ENCODE measurements at regions not wholly inside any gene's neighbourhood (a gene's known extent, or its start where the extent isn't known, plus 50 kb on each side); places are given as distances from the start of the nearest gene placed in this dataset.

DNA sequence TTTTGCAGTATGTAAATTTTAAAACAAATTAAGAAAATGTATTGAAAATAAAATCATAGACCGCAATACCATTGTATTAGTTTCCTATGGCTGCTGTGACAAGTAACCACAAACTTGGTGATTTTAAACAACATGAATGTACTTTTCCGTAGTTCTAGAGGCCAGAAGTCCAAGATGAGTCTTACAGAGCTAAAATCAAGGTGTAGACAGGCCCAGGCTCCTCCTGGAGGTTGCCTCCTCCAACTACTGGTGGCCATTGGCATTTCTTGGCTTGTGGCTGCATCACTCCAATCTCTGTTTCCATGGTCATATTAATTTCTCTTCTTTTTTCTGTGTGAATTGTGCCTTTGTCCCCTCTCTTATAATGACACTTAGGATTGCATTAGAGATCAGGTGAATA is 59.2 kb upstream of the ETAA1 start:
- Histone ChIP-seq H3K9me3 (peaks cover 0 to 12% (median 0%) of the 10 kb centered on the region in 11 donors), H3K4me3 (no peak overlapping the region), H3K4me1 (peaks cover 0 to 13% (median 0%) of the 10 kb centered on the region in 9 donors), H3K36me3 (no peaks in the 10 kb centered on the region), H3K27me3 (peaks cover 0 to 5% (median 0%) of the 10 kb centered on the region in 7 donors), H3K27ac (no peak overlapping the region)
- 81 to 89% methylated on average over 2 of the region's 2 CpGs for WGBS, 2 donors
- DNase-seq (no peak), ATAC-seq (no peak)
- intact Hi-C loops (cut with DNase I): no loop called here
- TF ChIP-seq, protein P1, sequence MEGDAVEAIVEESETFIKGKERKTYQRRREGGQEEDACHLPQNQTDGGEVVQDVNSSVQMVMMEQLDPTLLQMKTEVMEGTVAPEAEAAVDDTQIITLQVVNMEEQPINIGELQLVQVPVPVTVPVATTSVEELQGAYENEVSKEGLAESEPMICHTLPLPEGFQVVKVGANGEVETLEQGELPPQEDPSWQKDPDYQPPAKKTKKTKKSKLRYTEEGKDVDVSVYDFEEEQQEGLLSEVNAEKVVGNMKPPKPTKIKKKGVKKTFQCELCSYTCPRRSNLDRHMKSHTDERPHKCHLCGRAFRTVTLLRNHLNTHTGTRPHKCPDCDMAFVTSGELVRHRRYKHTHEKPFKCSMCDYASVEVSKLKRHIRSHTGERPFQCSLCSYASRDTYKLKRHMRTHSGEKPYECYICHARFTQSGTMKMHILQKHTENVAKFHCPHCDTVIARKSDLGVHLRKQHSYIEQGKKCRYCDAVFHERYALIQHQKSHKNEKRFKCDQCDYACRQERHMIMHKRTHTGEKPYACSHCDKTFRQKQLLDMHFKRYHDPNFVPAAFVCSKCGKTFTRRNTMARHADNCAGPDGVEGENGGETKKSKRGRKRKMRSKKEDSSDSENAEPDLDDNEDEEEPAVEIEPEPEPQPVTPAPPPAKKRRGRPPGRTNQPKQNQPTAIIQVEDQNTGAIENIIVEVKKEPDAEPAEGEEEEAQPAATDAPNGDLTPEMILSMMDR (IDR thresholded peaks at IDR 0.05): no peak

DNA sequence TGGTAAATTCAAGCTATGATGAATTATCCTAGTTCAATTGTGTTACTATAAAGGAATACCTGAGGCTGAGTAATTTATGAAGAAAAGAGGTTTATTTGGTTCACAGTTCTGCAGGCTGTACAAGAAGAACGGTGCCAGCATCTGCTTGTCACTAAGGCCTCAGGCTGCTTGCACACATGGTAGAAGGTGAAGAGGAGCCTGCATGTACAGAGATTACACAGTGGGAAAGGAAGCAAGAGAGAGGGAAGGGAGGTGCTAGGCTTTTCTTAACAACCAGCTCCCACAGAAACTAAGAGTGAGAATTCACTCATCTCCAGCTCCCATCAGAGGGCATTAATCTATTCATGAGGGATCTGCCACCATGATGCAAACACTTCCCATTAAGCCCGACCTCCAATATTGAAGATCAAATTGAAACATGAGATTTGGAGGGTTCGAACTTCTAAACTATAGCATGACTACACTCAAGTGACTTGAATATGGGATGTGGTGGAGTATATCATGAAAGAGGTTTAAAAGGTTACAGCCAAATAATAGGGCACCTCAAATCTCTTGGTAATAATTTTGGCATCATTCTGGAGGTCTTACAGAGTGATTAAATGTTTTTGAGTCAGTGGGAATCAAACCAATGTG is 58.4 kb upstream of the ETAA1 start:
- peaks cover 0 to 13% (median 0%) of the 10 kb centered on the region in 9 donors for H3K4me1 ChIP-seq

DNA sequence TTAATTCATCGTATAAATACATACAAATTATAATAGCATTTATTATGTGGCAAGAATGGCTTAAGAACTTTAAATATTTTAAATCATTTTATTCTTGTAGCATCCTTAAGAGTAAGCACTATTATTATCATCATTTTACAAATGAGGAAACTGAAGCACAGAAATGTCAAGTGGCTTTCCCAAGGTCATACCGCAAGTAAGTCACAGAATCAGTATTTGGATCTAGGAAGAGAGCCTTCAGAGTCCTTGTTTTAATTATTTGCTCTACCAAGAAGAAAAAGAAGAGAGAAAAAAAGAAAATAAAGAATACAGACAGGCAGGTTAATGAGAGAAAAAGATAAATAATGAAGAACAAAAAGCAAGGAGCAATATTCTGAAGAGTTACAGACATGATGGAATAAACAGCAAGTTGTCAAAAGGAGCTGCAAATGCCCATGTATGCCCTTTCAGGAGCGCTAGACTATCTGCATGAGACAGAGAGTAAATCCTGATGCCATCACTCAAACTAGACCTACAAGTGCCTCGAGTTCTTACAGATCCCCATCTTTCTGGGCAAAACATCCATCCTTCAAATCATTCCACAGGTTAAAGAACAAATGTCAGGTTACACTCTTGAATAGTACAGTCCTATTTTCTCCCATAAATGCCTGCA is 57.8 kb upstream of the ETAA1 start:
- ATAC-seq: no peak
- H3K27me3 ChIP-seq: peaks cover 0 to 5% (median 0%) of the 10 kb centered on the region in 7 donors
- 58 to 64% methylated on average over 4 of the region's 4 CpGs for WGBS, 2 donors
- DNase-seq: no peak
- H3K36me3 ChIP-seq: no peaks in the 10 kb centered on the region
- peaks cover 0 to 12% (median 0%) of the 10 kb centered on the region in 11 donors for H3K9me3 ChIP-seq
- peaks cover 0 to 13% (median 0%) of the 10 kb centered on the region in 9 donors for H3K4me1 ChIP-seq
- no peak overlapping the region for H3K4me3 ChIP-seq
- TF ChIP-seq, protein P1 (IDR thresholded peaks at IDR 0.05): no peak
- intact Hi-C loops (cut with DNase I): no loop called here
- no peak overlapping the region for H3K27ac ChIP-seq

More for the DNA sequence above, 58.4 kb upstream of the ETAA1 start:
- H3K27me3 ChIP-seq: peaks cover 0 to 5% (median 0%) of the 10 kb centered on the region in 7 donors
- H3K27ac ChIP-seq: no peak overlapping the region
- TF ChIP-seq, protein P1 (IDR thresholded peaks at IDR 0.05): no peak
- WGBS, 2 donors: 82 to 91% methylated on average over 3 of the region's 3 CpGs
- intact Hi-C loops (cut with DNase I): no loop called here
- H3K9me3 ChIP-seq: peaks cover 0 to 12% (median 0%) of the 10 kb centered on the region in 11 donors
- no peak for DNase-seq
- no peak for ATAC-seq
- H3K4me3 ChIP-seq: no peak overlapping the region
- no peaks in the 10 kb centered on the region for H3K36me3 ChIP-seq

DNA sequence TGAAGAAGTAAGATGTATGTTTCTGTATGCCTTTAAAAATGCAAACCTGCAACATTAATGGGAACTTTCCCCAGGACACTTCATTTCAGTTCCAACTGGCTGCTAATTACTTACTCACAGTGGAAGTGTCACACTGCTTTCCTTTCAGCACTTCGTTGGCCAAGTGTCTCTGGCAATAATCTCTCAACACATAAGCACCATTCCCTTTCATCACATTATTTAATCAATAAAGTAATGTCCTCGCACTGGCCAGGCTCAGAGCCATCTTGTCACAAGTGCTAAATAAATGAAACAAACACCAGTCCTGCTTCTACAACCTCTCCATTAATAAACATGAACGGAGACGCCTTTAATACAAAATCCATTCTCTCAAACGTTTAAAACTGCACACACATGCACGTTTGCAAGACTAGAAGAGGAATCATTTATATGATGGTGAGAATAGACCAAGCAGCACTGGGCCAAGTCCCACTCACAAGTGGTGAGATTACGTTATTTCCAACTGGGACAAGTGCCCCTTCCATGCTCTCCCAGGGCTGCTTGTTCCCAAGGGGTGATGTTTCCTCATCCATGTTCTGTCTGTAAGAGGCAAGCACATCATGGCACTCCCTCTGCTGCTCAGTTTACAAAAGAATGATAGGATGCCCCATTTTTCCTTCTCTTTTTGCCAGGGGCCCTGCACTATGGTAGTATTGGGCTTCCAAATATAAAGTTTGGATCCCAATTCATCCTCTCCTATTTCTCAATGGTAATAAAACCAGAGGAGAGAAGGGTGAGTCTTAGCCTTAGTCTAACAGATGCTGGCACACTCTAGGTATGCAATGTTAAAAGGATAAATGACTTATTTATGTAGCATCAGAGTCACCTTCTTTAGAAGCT is 56.8 kb upstream of the ETAA1 start:
- ATAC-seq (peak; percentile 80 to 98 (median 96)), DNase-seq (peak; percentile 18 to 42)
- intact Hi-C loops (cut with DNase I): loop anchor here in 2 of 10 donors (10.0 kb wide), 2 partner anchors 104 to 304 kb away; no protein-coding TSS in a partner anchor
- peaks cover 0 to 13% (median 0%) of the 10 kb centered on the region in 9 donors for H3K4me1 ChIP-seq
- peak overlapping the region in 1 of 10 donors; percentile 13 for H3K27ac ChIP-seq
- H3K4me3 ChIP-seq: no peak overlapping the region
- no peaks in the 10 kb centered on the region for H3K36me3 ChIP-seq
- WGBS, 2 donors: 22 to 27% methylated on average over 7 of the region's 7 CpGs
- H3K9me3 ChIP-seq: peaks cover 0 to 12% (median 0%) of the 10 kb centered on the region in 11 donors
- peaks cover 0 to 5% (median 0%) of the 10 kb centered on the region in 7 donors for H3K27me3 ChIP-seq
- TF ChIP-seq, protein P1 (IDR thresholded peaks at IDR 0.05): peak in 1 of 9 donors; percentile 14
